ENCODE measurements at regions not wholly inside any gene's neighbourhood (a gene's known extent, or its start where the extent isn't known, plus 50 kb on each side); places are given as distances from the start of the nearest gene placed in this dataset.

- CTCF ChIA-PET, result interaction anchor here (1.0 kb wide), 1 partner anchor 17 kb away, joined by 4 read pairs; no protein-coding TSS in a partner anchor
These were observed 66.7 kb upstream of the FOXF1 start for GRCh38 chr16:86443508-86444147.

GRCh38 chr16:86444261-86444660 is 66.1 kb upstream of the FOXF1 start:
- Histone ChIP-seq H3K4me3 (no peak overlapping the region), H3K27ac (no peak overlapping the region), H3K4me2 (no peak overlapping the region), H3K9me3 (no peaks in the 10 kb centered on the region; the same call in 2 of the 3 replicates), H3K4me1 (no peaks in the 10 kb centered on the region)
- TF ChIP-seq ZFP36 (IDR thresholded peaks at IDR 0.05; ENCODE audit: borderline replicate concordance, partially characterized antibody), result no peak
- no peak for TF ChIP-seq HOXB5 (CRISPR knock-in tag; IDR thresholded peaks at IDR 0.05)
- no peak for TF ChIP-seq ELK1 (IDR thresholded peaks at IDR 0.05; ENCODE audit: low read depth, low read length)
- no peak for TF ChIP-seq MAZ (IDR thresholded peaks at IDR 0.05; ENCODE audit: borderline replicate concordance, low read depth, low read length)
- TF ChIP-seq, protein P1, sequence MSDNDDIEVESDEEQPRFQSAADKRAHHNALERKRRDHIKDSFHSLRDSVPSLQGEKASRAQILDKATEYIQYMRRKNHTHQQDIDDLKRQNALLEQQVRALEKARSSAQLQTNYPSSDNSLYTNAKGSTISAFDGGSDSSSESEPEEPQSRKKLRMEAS (IDR thresholded peaks at IDR 0.05), result no peak
- no peak for TF ChIP-seq SMC3 (IDR thresholded peaks at IDR 0.05)
- no peak for TF ChIP-seq FOSB (CRISPR knock-in tag; IDR thresholded peaks at IDR 0.05)
- TF ChIP-seq CTCF (IDR thresholded peaks at IDR 0.05), result no peak
- no peak for TF ChIP-seq CHD4 (IDR thresholded peaks at IDR 0.05; ENCODE audit: borderline replicate concordance)
- TF ChIP-seq, protein P2, sequence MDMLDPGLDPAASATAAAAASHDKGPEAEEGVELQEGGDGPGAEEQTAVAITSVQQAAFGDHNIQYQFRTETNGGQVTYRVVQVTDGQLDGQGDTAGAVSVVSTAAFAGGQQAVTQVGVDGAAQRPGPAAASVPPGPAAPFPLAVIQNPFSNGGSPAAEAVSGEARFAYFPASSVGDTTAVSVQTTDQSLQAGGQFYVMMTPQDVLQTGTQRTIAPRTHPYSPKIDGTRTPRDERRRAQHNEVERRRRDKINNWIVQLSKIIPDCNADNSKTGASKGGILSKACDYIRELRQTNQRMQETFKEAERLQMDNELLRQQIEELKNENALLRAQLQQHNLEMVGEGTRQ (IDR thresholded peaks at IDR 0.05), result no peak
- TF ChIP-seq, protein P3, sequence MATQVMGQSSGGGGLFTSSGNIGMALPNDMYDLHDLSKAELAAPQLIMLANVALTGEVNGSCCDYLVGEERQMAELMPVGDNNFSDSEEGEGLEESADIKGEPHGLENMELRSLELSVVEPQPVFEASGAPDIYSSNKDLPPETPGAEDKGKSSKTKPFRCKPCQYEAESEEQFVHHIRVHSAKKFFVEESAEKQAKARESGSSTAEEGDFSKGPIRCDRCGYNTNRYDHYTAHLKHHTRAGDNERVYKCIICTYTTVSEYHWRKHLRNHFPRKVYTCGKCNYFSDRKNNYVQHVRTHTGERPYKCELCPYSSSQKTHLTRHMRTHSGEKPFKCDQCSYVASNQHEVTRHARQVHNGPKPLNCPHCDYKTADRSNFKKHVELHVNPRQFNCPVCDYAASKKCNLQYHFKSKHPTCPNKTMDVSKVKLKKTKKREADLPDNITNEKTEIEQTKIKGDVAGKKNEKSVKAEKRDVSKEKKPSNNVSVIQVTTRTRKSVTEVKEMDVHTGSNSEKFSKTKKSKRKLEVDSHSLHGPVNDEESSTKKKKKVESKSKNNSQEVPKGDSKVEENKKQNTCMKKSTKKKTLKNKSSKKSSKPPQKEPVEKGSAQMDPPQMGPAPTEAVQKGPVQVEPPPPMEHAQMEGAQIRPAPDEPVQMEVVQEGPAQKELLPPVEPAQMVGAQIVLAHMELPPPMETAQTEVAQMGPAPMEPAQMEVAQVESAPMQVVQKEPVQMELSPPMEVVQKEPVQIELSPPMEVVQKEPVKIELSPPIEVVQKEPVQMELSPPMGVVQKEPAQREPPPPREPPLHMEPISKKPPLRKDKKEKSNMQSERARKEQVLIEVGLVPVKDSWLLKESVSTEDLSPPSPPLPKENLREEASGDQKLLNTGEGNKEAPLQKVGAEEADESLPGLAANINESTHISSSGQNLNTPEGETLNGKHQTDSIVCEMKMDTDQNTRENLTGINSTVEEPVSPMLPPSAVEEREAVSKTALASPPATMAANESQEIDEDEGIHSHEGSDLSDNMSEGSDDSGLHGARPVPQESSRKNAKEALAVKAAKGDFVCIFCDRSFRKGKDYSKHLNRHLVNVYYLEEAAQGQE (IDR thresholded peaks at IDR 0.05), result no peak
- FAIRE-seq, result no peak
- CTCF ChIA-PET, result interaction anchor here (0.8 to 1.0 kb wide), 2 partner anchors 13 to 18 kb away, joined by 3 to 4 read pairs; no protein-coding TSS in a partner anchor
- DNase-seq (ENCODE audit: low read depth in 1 of 2, low spot score in 1 of 2), result no peak
- ATAC-seq, result no peak
- 12% methylated on average over 17 of the region's 17 CpGs for WGBS (ENCODE audit: missing lambda C conversion rate)
- POLR2A ChIA-PET, result no interaction called here

More at GRCh38 chr16:86443508-86444147, 66.7 kb upstream of the FOXF1 start:
- Histone ChIP-seq H3K4me1 (no peaks in the 10 kb centered on the region), H3K9me3 (no peaks in the 10 kb centered on the region), H3K4me3 (no peak overlapping the region), H3K27ac (no peak overlapping the region), H3K4me2 (no peak overlapping the region)
- DNase-seq (ENCODE audit: low read depth in 1 of 2, low spot score in 1 of 2), result no peak
- TF ChIP-seq ZSCAN20 (CRISPR knock-in tag; IDR thresholded peaks at IDR 0.05), result no peak
- TF ChIP-seq, protein P4, sequence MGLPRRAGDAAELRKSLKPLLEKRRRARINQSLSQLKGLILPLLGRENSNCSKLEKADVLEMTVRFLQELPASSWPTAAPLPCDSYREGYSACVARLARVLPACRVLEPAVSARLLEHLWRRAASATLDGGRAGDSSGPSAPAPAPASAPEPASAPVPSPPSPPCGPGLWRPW (IDR thresholded peaks at IDR 0.05), result no peak
- TF ChIP-seq ZC3H11A (IDR thresholded peaks at IDR 0.05), result no peak
- WGBS (ENCODE audit: missing lambda C conversion rate), result 60% methylated on average over 20 of the region's 21 CpGs
- POLR2A ChIA-PET, result no interaction called here
- no peak for ATAC-seq
- no peak for FAIRE-seq

Data from A549 (cell line).